ENCODE measurements at regions not wholly inside any gene's neighbourhood (a gene's known extent, or its start where the extent isn't known, plus 50 kb on each side); places are given as distances from the start of the nearest gene placed in this dataset.
"Not testable (repeated sequence)": the region's sequence is repeated elsewhere in the genome, so short reads cannot be mapped to it uniquely, and the experiment has no call there.

GRCh38 chr2:184402381-184402780, 195.9 kb upstream of the ZNF804A start:
- H3K36me3 ChIP-seq: no peaks in the 10 kb centered on the region
- intact Hi-C loops (cut with DNase I): no loop called here
- no peak overlapping the region for H3K4me3 ChIP-seq (replicated peaks in 1 of 3)
- no peak for DNase-seq
- H3K9me3 ChIP-seq: no peaks in the 10 kb centered on the region
- no peak for TF ChIP-seq POLR2A (IDR thresholded peaks at IDR 0.05)
- TF ChIP-seq CTCF (IDR thresholded peaks at IDR 0.05): no peak
- no peaks in the 10 kb centered on the region for H3K27me3 ChIP-seq
- no peaks in the 10 kb centered on the region for H3K4me1 ChIP-seq
- H3K27ac ChIP-seq: no peak overlapping the region

GRCh38 chr2:184407041-184407630, 191.2 kb upstream of the ZNF804A start:
- DNase-seq: not testable (repeated sequence)

GRCh38 chr2:184410160-184410559, 188.2 kb upstream of the ZNF804A start:
- intact Hi-C loops (cut with DNase I): no loop called here
- TF ChIP-seq POLR2A (IDR thresholded peaks at IDR 0.05): no peak
- no peak for TF ChIP-seq CTCF (IDR thresholded peaks at IDR 0.05)
- no peaks in the 10 kb centered on the region for H3K4me1 ChIP-seq

More at GRCh38 chr2:184407041-184407630, 191.2 kb upstream of the ZNF804A start:
- H3K4me1 ChIP-seq; H3K9me3 ChIP-seq; H3K36me3 ChIP-seq; intact Hi-C loops (cut with DNase I); H3K4me3 ChIP-seq (replicated peaks in 1 of 3); H3K27ac ChIP-seq; H3K27me3 ChIP-seq: not testable (repeated sequence)
- 79 to 87% methylated on average over 7 of the region's 7 CpGs for WGBS, 2 donors

GRCh38 chr2:184413221-184413620, 185.1 kb upstream of the ZNF804A start:
- Histone ChIP-seq H3K36me3 (no peaks in the 10 kb centered on the region), H3K4me1 (no peaks in the 10 kb centered on the region), H3K9me3 (no peaks in the 10 kb centered on the region), H3K27me3 (no peaks in the 10 kb centered on the region), H3K27ac (no peak overlapping the region), H3K4me3 (replicated peaks in 1 of 3) (no peak overlapping the region)
- no peak for TF ChIP-seq POLR2A (IDR thresholded peaks at IDR 0.05)
- TF ChIP-seq CTCF (IDR thresholded peaks at IDR 0.05): no peak
- no peak for DNase-seq
- intact Hi-C loops (cut with DNase I): no loop called here
- 83 to 88% methylated on average over 2 of the region's 2 CpGs for WGBS, 2 donors

More at GRCh38 chr2:184410160-184410559, 188.2 kb upstream of the ZNF804A start:
- no peak overlapping the region for H3K4me3 ChIP-seq (replicated peaks in 1 of 3)
- H3K27ac ChIP-seq: no peak overlapping the region
- no peaks in the 10 kb centered on the region for H3K9me3 ChIP-seq
- no peak for DNase-seq
- no peaks in the 10 kb centered on the region for H3K36me3 ChIP-seq
- H3K27me3 ChIP-seq: no peaks in the 10 kb centered on the region
- 69 to 76% methylated on average over 1 of the region's 1 CpG for WGBS, 2 donors

- Histone ChIP-seq H3K27me3 (no peaks in the 10 kb centered on the region), H3K4me1 (no peaks in the 10 kb centered on the region), H3K36me3 (no peaks in the 10 kb centered on the region), H3K27ac (no peak overlapping the region), H3K9me3 (no peaks in the 10 kb centered on the region), H3K4me3 (replicated peaks in 1 of 3) (no peak overlapping the region)
- TF ChIP-seq CTCF (IDR thresholded peaks at IDR 0.05): no peak
- TF ChIP-seq POLR2A (IDR thresholded peaks at IDR 0.05): no peak
- no peak for DNase-seq
- WGBS, 2 donors: 78 to 97% methylated on average over 1 of the region's 1 CpG
- intact Hi-C loops (cut with DNase I): no loop called here
These were observed 184.6 kb upstream of the ZNF804A start for GRCh38 chr2:184413671-184414229.

Measured in thyroid gland (tissue), 4 donors.